NCI-H2107 treated with DMSO at 0.1 percent for 48 hours (cell line): ENCODE measurements at regions not wholly inside any gene's neighbourhood (a gene's known extent, or its start where the extent isn't known, plus 50 kb on each side); places are given as distances from the start of the nearest gene placed in this dataset.

Experiments
- DNase-seq: peaks from one replicate; lab custom pipeline; 2025; ENCODE audit not compliant: unreplicated experiment; lab: John Stamatoyannopoulos, UW

DNA sequence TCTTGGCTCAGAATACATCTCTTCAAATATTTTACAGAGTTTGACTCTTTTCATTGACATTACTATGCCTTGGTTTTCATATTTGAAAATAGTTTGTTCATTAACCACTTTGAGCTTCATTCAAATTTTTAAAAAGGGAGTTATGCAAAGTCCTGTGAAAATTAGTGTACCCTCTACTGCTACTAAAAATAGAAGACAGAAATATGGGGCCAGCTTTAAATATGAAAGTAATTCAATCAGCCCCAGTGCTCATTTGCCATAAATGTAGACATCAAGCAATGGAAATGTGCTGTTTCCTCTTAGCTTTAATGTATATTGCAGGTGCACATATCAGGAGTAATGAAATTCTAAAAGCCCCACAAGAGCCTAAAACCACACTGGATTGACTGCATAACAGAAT is 218.7 kb downstream of the SPATA18 start:
- DNase-seq: no peak

DNA sequence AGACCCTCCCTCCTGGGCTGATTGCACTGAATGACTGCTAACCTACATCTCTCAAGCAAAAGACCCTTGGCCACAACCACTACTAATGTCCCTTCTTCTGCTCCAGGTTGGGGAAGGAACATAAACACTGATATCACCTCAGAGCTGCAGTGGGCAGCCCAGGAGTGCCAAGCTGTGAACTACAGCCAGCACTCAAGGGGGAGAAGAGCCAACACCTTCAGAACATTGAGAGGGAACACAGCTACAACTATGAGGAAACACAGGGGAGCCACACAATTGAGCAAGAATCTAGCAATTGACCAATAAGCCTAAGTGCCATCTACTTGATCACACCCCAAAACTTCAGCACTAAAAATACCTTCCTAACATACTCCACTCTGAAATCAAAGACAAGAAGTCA is 222.8 kb downstream of the SPATA18 start:
- no peak for DNase-seq

DNA sequence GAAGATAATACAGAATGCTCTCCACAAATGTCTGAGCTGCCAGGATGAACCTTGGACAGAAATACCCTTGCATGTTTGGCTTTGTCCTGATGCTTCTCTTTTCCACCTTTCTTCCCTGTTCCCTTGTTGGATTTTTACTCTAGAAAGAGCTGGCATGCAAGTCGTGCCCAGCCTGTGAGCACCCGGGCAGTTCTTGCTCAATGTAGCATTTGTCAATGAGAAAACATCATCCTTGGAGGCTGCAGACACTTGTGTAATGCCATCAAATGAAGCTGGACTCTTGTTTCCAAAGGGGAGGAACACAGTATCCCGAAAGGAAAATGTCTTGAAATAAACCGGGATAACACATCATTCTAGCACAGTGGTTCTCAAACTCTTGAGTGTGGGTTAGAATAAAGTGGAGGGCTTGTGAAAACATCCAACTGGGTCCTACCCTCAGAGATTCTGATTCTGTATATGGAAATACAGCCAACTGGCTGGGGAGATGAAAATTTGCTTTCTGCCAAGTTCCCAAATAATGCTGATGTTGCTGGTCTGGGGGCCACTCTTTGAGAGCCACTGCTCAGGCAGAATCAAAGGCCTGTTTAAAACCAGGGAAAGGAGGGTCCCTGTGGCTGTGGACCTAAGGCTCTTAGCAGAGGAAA is 237.2 kb downstream of the SPATA18 start:
- DNase-seq: no peak

DNA sequence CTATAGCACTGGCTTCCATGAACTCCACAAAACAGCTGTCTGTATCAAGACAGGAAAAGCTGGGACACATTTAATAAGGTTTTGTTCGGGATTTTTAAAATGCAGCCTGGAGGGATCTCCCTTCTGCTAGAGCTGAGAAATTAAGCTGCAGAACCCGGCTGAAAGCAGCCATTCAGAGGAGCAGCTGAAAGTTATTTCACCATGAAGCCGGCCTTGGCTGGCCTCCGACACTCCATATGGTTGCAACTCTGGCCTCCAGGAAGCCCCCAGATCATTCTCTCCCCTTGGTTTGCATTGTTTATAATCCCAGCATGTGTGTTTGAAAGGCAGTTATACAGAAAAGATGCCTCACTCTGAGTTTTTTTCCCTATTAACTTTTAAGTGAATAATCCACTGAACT is 239.4 kb downstream of the SPATA18 start:
- no peak for DNase-seq

DNA sequence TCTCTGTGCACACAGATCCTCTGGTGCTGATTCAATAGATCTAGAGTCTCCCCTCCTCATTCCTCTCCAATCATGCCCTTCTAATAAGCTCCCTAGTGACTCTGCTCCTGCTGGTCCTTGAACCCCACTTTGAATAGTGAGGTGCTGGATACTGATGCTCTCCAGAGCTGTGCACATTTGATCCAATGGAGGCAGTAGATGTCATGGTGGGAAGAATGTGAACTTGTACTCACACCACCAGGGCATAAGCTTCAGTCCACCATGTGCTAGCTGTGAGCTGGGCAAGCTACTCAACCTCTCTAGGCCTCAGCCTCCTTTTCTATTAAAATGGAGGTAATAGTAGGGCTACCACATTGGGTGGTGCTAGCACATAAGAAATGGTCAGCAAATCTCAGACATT is 241.1 kb downstream of the SPATA18 start:
- DNase-seq: no peak

DNA sequence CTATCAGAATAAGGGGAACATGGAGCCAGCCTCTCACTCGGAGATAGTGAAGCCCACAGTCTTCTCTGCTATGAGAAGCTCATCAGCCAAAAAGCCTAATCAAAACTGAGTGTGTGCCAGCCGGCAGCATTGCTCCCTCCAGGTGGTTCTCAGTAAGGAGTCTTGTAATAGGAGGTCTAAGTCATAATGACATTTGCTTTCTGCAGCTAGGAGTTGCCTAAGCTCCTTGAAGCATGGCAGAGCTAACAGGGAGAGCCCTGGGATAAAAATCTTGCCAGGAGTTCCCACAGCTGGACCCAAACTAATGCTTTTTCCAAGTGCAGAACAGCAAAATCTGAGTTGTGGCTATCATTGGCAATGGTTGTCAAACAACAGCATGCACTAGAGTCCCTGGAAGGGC is 245.2 kb downstream of the SPATA18 start:
- DNase-seq: no peak

DNA sequence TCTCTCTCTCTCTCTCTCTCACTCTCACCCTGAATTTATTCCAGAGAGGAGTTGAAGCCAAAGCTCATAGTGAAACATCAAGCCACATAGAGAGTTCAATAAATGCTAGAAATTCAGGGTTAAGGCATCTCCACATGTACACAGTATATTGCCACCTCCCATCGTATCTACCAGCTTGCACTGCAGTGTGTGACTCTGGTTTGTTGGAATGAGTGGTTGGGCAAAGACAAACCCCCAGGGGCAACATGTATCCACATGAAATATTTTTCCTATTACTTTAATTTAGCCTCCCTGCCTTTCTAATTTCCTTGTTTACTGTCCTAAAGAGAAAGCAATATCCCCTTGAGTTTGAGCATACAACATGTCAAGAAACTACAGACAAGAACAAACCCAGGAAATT is 247.3 kb downstream of the SPATA18 start:
- no peak for DNase-seq

DNA sequence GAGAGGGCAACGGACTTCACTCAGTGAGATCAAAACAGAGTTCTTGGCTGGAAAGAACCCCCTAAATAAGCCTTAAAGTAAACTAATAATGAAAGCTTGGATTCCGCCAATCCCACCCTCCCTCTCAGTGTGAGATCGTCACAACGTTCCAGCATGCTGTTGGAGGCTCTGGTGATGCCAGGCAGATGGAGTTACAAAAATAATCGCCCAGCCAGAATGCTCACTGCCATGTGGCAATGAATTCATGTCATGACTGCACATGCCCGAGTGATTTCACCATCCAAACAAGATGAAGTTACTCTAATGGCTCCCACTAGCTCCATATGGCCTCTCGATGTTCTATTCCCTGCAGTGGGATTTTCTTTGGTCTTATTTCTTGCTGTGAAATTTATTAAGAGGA is 248.0 kb downstream of the SPATA18 start:
- DNase-seq: no peak

DNA sequence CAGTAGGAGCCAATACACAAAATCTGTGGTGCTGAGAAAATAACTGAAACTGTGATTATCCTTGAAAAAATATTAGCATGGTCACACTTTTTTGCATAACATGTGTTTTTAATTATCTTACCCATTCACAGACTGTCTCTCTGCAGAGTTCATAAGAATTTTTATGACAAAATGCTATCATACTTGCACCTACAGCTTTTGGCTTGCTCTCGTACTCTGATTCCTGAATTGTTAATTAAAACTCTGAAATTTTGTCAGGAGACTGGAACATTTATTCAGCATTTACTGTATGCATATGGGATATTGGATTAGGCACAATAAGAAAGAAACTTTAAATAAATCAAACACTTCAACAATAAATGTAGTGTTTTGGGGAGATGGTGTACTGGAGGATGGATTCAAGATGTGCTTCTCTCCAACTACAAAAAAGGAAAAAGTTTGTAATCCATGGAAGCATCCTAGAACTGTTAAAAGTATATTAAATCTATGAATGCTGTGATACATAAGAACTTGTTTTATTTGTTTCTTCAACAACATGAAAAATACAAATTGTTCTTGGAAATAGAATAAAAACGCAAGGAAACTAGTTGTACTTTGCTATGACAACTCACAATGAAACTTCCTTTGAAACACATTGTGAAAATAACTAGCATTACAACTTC is 260.5 kb downstream of the SPATA18 start:
- DNase-seq: no peak

DNA sequence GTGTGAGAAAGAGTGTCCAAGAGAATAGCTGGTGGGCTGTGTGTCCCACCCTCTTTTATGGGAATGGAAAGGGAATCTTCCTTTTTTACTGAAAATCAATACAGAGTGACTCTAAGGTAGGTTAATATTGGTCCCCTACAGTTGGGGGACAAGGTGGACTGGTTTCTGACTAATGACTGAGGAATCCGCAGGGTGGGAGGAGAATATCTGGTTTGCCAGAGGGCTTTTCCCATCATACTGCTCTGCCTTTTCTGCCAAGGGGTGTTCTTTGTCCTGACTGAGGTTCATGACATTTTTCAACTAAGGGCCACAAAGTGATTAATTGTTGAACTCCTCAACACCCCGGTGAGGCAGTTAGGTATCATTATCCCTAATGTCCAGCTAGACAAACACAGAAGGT is 261.6 kb downstream of the SPATA18 start:
- no peak for DNase-seq

DNA sequence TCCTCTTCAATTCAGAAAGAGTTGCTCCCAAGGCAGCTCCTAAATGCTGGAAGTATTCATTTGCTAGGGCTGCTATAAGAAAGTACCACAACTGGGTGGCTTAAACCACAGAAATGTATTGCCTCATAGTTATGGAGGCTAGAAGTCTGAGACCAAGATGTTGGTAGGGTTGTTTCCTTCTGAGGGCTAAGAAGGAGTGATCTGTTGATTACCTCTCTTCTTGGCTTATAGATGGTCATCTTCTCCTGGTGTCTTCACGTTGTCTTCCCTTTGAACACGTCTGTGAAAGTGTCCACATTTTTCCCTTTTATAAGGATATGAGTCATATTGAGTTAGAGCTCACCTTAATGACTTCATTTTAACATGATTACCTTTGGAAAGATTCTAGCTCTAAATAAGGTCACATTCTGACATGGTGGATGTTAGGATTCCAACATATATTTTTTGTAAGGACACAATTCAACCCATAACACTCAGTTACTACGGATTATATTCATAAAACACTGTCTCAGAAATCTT is 266.3 kb downstream of the SPATA18 start:
- DNase-seq: no peak

DNA sequence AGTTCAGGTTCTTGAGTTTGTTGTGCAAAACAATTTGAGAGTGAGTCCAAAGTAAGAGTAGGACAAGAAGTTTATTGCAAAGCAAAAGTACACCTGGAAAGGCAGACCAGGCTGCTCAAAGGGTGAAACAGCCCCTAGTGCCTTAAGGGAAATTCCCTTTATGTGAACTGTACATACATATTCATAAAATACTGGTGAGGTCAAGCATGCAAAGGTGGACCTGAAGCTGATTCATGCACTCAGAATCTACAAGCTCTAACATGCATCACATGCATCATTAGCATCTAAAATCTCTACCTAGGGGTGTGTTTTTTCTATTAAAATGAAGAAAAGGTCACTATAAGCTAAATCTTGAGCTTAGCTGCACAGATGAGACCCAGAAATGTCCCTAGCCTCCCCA is 266.9 kb downstream of the SPATA18 start:
- no peak for DNase-seq

DNA sequence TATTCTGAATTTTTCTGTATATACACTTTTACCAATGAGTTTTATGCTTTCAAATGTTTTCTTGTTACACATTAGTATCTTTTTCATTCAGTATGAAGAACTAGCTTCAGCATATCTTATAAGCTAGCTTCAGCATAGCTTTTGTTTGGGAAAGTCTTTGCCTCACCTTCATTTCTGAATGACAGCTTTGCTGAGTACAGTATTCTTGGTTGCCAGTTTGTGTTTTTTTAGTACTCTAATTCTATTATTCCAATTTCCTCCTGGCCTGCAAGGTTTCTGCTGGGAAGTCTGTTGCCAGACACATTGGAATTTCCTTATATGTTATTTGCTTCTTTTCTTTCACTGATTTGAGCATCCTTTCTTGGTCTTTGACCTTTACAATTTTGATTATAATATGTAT is 278.8 kb downstream of the SPATA18 start:
- DNase-seq: no peak

DNA sequence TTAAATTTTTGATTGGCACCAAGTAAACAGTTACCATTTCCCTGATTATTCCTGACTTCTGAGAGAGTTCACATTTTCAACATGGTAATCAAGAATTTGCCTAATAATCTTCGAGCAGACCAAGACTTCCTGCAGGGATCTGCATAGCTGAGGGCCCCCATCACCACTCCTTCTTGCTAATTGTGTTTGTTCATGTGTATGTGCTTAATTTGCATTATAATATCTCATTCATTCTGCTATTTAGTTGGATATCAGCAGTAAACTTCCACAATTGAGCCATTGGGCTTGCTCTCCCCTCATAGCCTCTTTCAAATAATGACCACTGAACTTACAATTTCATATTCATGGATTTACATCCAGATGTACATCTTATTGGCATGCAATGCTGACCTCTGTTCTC is 292.5 kb downstream of the SPATA18 start:
- no peak for DNase-seq

DNA sequence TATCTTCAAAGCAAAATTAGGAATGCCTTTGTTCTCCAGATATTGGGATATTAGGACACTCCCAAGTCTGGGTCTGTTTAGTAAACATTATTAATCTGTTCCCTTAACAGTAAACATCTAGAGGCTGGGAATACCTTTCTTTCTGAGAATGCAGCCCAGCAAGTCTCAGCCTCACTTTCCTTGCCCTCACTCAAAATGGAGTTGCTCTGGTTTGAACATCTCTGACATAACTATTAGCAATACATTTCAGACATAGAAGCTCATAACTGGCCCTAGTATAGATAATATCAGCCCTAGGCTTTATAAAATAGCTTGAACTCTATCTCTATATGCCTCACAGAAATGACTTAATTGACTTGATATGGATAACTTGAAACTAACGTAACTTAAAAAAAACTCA is 299.8 kb downstream of the SPATA18 start:
- no peak for DNase-seq

DNA sequence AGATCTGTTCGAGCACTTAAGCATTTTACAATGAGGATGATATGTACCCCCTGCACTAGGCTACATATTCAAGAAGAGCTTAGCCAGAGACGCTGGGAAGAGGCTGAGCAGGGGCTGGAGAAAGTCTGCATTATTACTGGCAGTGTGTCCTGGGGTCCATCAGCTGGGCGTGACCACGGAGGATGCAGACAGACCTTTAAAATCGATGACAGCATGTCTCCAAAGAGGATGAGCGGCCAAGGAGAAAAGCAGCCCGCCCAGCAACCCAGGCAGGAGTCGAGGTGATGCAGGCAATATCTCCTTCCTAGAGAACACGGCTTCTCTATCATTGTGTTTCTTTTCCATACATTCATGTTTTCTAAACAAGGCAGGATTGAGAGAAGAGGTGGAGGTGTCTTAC is 300.7 kb downstream of the USP46 start:
- DNase-seq: no peak

DNA sequence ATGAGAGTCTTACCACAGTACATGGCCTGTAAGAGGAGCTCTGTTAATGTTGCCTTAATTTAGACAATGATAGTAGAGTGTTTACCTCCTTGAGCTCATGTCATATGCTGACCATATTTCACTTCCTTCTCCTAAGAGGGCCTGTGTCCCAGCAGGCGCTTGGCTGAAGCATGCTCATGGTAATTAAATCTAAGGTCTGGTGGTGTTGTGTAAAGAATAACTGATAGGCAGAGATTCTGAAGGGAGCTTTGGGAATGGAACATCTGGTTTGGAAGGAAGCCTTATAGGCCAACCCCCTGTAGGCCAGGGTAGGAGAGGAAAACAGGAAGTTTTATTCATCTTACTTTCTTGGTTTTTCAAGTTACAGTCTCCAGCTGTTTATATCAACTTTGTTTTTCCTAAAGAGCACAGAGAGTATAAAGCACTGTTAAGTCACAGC is 300.2 kb downstream of the USP46 start:
- no peak for DNase-seq

DNA sequence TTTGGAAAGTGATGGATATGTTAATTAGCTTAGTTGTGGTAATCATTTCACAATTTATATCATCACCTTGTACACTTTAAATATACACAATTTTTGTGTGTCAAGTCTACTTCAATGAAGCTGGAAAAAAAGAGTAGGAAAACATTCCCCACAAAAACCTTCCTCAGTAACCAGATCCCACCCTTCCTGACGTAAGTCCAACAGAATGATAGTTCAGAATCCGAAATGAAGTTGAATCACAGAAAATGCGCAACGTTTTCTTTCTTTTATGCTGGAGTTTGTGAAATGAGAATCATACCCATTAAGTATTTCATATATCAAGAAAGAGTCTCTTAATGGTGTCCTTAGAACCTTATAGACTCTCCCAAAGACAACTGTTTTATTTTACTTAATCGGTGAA is 292.9 kb downstream of the USP46 start:
- DNase-seq: no peak

DNA sequence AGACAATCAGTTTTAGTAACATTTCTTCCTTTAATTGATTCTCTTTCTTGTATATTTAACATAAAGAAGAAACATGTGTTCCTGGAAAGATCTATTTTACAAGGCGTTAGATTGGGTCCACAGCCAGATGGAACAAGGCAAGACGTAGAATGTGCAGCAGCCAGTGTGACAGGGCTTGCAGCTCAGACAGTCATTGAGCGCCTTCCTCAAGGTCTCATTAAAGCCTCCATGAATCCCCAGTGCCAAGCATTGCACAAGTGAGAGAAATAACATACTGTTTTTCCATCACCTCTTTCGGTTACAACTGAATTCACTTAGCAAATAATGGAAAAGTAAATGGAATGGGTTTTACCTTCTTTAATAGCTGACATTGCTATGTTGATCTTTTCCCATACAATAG is 292.5 kb downstream of the USP46 start:
- DNase-seq: no peak

DNA sequence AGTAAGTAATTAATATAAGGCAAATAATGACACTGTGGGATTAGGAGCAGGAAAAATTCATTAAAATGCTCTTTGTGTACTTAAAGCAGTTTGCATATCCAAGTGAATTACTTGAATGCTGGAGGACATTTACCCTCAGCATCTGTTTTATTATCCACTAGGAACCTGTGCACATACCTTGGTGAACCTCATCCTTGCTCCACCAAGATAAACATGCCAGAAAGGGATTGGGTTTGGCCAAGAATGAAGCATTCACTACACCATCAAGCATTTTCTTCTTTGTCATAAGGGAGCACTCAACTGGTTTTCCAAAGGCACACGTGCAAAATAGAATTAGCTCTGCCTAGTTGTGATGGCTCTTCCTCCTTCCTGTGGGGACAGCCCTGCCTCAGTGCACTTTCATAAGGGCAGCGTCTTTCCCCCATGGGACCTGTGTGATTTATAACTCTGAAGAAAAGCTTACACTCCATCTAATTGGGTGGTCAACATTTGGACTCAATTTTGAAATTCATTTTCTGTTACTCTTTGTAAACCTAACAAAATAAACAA is 291.7 kb downstream of the USP46 start:
- DNase-seq: no peak

DNA sequence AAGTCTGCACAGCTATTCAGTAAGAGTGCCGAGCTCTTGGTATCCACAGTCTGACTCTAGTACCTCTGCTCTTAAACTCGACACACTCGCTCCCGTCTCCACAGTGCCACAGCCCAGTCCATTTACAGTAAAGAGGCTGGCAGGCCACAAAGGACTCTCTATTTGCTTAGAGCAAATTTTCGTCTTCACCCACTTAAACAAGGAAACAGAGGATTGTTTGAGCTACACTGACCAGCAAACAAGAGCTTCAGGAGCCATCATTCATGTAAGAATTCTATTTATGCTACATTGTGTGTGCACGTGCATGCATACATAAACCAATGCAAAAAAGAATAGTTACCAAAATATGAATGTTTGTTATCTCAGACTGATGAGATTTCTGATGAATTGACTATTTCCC is 290.2 kb downstream of the USP46 start:
- DNase-seq: no peak

DNA sequence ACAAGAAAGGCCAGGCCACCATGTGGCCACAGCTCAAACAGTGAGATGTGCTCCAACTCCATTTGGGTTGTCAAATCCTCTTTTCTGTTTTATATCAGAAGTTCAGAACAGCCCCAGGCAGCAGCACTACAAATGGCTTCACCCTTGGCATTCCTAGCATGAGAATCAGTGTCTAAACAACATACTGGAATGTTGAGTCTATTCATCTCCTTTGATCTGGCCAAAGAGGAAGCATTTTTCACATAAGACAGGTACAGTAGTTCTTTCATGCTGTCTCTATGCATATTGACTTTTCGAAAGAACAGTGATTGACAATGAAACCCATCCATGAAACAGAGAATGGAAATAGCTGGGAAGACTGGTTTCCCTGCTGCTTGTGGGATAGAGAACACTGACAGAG is 289.5 kb downstream of the USP46 start:
- no peak for DNase-seq

DNA sequence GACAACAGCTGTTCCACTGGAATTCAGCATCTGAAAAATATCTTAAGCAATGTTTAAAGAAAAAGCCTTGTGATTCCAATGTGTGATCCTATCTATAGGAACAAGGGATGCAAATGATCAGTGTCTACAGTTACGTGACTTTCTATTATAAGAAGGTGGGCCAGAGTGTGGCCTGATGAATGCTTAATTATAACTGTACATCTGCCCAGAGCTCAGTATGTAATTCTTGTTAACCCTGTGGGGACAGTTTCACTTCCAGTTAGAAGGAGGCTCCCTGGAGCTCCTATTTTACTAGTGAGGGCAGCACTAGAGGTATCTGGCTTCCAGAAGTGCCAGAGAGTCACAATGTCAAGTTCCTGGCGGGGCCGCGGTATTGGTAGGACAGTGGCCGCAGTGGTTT is 288.5 kb downstream of the USP46 start:
- no peak for DNase-seq
